Upper lobe of left lung (tissue), 6 donors: ENCODE measurements at regions not wholly inside any gene's neighbourhood (a gene's known extent, or its start where the extent isn't known, plus 50 kb on each side); places are given as distances from the start of the nearest gene placed in this dataset.

ENCODE experiments used
- ATAC-seq, 2 donors: fragments of 200-7000 bp; cut with Tn5 transposase; one replicate each; pipeline ENCODE4 v1.9.1; 2022; ENCODE audit warnings: mild to moderate bottlenecking in 2 of 2, moderate library complexity in 2 of 2; ENCODE audit not compliant: low FRiP score in 2 of 2
- DNase-seq, 2 donors: peaks; one replicate each; pipeline ENCODE4 v3.0.0-alpha.2; 2019 to 2020
- H3K27ac ChIP-seq, 4 donors: fragments of 200-600 bp; sonication (generic); one replicate each; pipeline ENCODE4 v1.5.1; 2016 to 2019
- H3K27me3 ChIP-seq, 4 donors: fragments of 200-600 bp; sonication (generic); one replicate each; pipeline ENCODE4 v1.5.1; 2017 to 2019
- H3K36me3 ChIP-seq, 4 donors: fragments of 200-600 bp; sonication (generic); one replicate each; pipeline ENCODE4 v1.5.1; 2016 to 2019
- H3K4me1 ChIP-seq, 4 donors: fragments of 200-600 bp; sonication (generic); one replicate each; pipeline ENCODE4 v1.5.1; 2018 to 2019
- H3K4me3 ChIP-seq, 4 donors: fragments of 200-600 bp; sonication (generic); one replicate each; pipeline ENCODE4 v1.5.1; 2017 to 2019; ENCODE audit warnings: mild to moderate bottlenecking in 2 of 4, moderate library complexity in 1 of 4
- H3K9me3 ChIP-seq, 4 donors: fragments of 200-600 bp; sonication (generic); one replicate each; pipeline ENCODE4 v1.5.1; 2018 to 2019
- CTCF ChIP-seq, 6 experiments: fragments of 450-650 bp in 4 of 6; fragments of 200-600 bp in 2 of 6; sonication (generic) in 2 of 6; IDR thresholded peaks; one replicate each; pipeline ENCODE4 v1.5.1; 2016 to 2019; ENCODE audit warnings: antibody characterized with exemption in 6 of 6
- EP300 ChIP-seq, 4 donors: sonication (generic); formaldehyde crosslinking; IDR thresholded peaks; one replicate each; pipeline ENCODE4 v1.5.1; 2017; ENCODE audit warnings: antibody characterized with exemption in 4 of 4, control low read depth in 2 of 4
- POLR2A ChIP-seq, 4 donors: fragments of 450-650 bp; IDR thresholded peaks; one replicate each; pipeline ENCODE4 v1.5.1; 2016 to 2017; ENCODE audit warnings: antibody characterized with exemption in 4 of 4, mild to moderate bottlenecking in 2 of 4
- POLR2AphosphoS5 ChIP-seq, 2 donors: sonication (generic); formaldehyde crosslinking; IDR thresholded peaks; one replicate each; pipeline ENCODE4 v1.5.1; 2017; ENCODE audit warnings: antibody characterized with exemption in 2 of 2
- WGBS, 2 donors: methylation state at CpG; one replicate each; pipeline ENCODE4 v1.1.5; 2017 to 2018; 5-methylcytosine and 5-hydroxymethylcytosine counted together
- small RNA-seq, 4 donors: library from RNA; depleted of rRNA; stranded (forward); fragments of <200 nt; gene quantifications; one replicate each; pipeline ENCODE3, GENCODE V24; 2016
- donor health status: DM: no; HTN: no; CAD: no; lungs with moderate emphysema.
- donor health status: DM: no; HTN: yes; CAD: no; lungs with severe emphysema.

DNA sequence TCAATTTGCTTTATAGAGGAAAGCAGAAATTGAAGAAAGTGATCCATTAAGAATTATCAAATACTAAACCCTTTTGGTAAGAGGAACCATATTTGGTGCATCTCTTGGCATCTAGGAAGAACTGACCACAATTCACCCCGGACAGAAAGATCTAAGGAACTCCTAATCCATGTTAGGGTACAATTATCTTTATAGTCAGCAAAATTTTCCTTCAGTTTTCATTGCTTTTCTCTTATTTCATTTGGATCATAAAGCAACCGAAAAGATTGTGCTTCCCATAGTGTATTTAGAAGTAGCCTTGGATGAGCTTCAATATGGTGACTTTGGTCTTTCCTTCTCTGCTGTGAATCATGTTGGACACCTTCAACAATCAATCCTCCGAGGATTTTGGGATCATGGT, 50.1 kb upstream of the IGFBP5 start:
- Histone ChIP-seq H3K4me1 (peaks cover 4 to 12% (median 10%) of the 10 kb centered on the region in 4 donors), H3K27ac (no peak overlapping the region), H3K36me3 (no peaks in the 10 kb centered on the region), H3K27me3 (no peaks in the 10 kb centered on the region), H3K4me3 (no peak overlapping the region), H3K9me3 (no peaks in the 10 kb centered on the region)
- TF ChIP-seq EP300 (IDR thresholded peaks at IDR 0.05): no peak
- TF ChIP-seq CTCF (IDR thresholded peaks at IDR 0.05): no peak
- no peak for TF ChIP-seq POLR2A (IDR thresholded peaks at IDR 0.05)
- no peak for TF ChIP-seq POLR2AphosphoS5 (IDR thresholded peaks at IDR 0.05)
- WGBS, 2 donors: 86 to 90% methylated on average over 3 of the region's 3 CpGs
- DNase-seq: no peak
- no peak for ATAC-seq

Small RNA genes lying in the stretch of these regions (small RNA-seq; reads per million reads assigned to genes)
- gene RNA5SP120: 0 reads per million in 4 donors
